NCI-H2227 (cell line): ENCODE measurements at regions not wholly inside any gene's neighbourhood (a gene's known extent, or its start where the extent isn't known, plus 50 kb on each side); places are given as distances from the start of the nearest gene placed in this dataset.
"Not testable (repeated sequence)": the region's sequence is repeated elsewhere in the genome, so short reads cannot be mapped to it uniquely, and the experiment has no call there.

ENCODE experiments used
- DNase-seq: peaks from one replicate; lab custom pipeline; 2025; ENCODE audit not compliant: unreplicated experiment; lab: John Stamatoyannopoulos, UW

GRCh38 chr21:22138297-22139016, 1140.2 kb downstream of the NCAM2 start:
- no peak for DNase-seq

GRCh38 chr21:22145545-22145944, 1147.3 kb downstream of the NCAM2 start:
- no peak for DNase-seq

GRCh38 chr21:22154579-22155274, 1156.5 kb downstream of the NCAM2 start:
- DNase-seq, result no peak

GRCh38 chr21:22164912-22165311, 1166.7 kb downstream of the NCAM2 start:
- DNase-seq, result no peak

- DNase-seq, result no peak
Observed at GRCh38 chr21:22174746-22175145, 1176.5 kb downstream of the NCAM2 start.

- no peak for DNase-seq
Observed at GRCh38 chr21:22189278-22189677, 1191.1 kb downstream of the NCAM2 start.

- DNase-seq, result no peak
Observed at GRCh38 chr21:22191581-22191980, 1193.4 kb downstream of the NCAM2 start.

GRCh38 chr21:22192766-22193165, 1194.6 kb downstream of the NCAM2 start:
- DNase-seq, result peak; percentile 28

GRCh38 chr21:22194986-22195385, 1196.8 kb downstream of the NCAM2 start:
- not testable (repeated sequence) for DNase-seq

GRCh38 chr21:22200378-22201092, 1202.3 kb downstream of the NCAM2 start:
- peak; percentile 76 for DNase-seq

GRCh38 chr21:22201126-22201525, 1202.9 kb downstream of the NCAM2 start:
- peak; percentile 76 for DNase-seq

- peak; percentile 45 for DNase-seq
Observed at GRCh38 chr21:22201669-22202068, 1203.5 kb downstream of the NCAM2 start.

GRCh38 chr21:22209304-22209700, 1211.1 kb downstream of the NCAM2 start:
- no peak for DNase-seq

- no peak for DNase-seq
Observed at GRCh38 chr21:22211943-22212342, 1213.7 kb downstream of the NCAM2 start.

GRCh38 chr21:22223385-22223784, 1225.2 kb downstream of the NCAM2 start:
- no peak for DNase-seq

- DNase-seq, result no peak
Observed at GRCh38 chr21:22224261-22224660, 1226.1 kb downstream of the NCAM2 start.

GRCh38 chr21:22225299-22225698, 1227.1 kb downstream of the NCAM2 start:
- no peak for DNase-seq

GRCh38 chr21:22231013-22231412, 1232.8 kb downstream of the NCAM2 start:
- no peak for DNase-seq

- no peak for DNase-seq
Observed at GRCh38 chr21:22235866-22236590, 1237.8 kb downstream of the NCAM2 start.

- DNase-seq, result no peak
Observed at GRCh38 chr21:22244516-22244915, 1246.3 kb downstream of the NCAM2 start.

GRCh38 chr21:22250355-22250754, 1252.1 kb downstream of the NCAM2 start:
- no peak for DNase-seq
